CD4-positive, alpha-beta T cell treated with Interferon gamma for 1 hour (primary cell): ENCODE measurements at regions not wholly inside any gene's neighbourhood (a gene's known extent, or its start where the extent isn't known, plus 50 kb on each side); places are given as distances from the start of the nearest gene placed in this dataset.
"Not testable (repeated sequence)": the region's sequence is repeated elsewhere in the genome, so short reads cannot be mapped to it uniquely, and the experiment has no call there.

Experiments
- DNase-seq: peaks from one replicate; pipeline ENCODE4 v3.0.0-alpha.2; 2020

- no peak for DNase-seq
Measured at GRCh38 chr20:47870475-47870874, 85.2 kb upstream of the SULF2 start.

- DNase-seq = no peak
Measured at GRCh38 chr20:47868744-47869143, 83.5 kb upstream of the SULF2 start.

- no peak for DNase-seq
Measured at GRCh38 chr20:47868236-47868635, 83.0 kb upstream of the SULF2 start.

- no peak for DNase-seq
Measured at GRCh38 chr20:47867831-47868230, 82.5 kb upstream of the SULF2 start.

DNA sequence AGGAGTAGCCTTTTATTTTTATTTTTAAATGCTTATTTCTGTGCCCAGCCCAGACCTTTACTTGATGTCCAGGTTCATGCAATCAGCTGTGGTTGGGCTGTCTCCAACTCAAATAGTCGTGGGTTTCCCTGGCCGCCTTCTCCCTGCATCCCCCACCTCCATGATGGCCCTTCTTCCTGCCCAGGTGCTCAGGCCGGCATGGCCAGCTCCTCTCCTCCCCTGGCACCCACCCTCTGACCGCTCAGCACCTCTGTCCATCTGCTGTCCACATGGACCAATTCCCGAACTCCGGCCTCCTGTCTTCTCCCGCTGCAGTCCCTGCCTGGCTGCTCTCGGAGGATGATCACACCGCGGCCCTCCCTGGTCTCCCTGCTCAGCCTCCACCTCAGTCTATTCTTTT lies 81.2 kb upstream of the SULF2 start:
- DNase-seq = no peak

GRCh38 chr20:47865912-47866311 lies 80.6 kb upstream of the SULF2 start:
- DNase-seq = no peak

DNA sequence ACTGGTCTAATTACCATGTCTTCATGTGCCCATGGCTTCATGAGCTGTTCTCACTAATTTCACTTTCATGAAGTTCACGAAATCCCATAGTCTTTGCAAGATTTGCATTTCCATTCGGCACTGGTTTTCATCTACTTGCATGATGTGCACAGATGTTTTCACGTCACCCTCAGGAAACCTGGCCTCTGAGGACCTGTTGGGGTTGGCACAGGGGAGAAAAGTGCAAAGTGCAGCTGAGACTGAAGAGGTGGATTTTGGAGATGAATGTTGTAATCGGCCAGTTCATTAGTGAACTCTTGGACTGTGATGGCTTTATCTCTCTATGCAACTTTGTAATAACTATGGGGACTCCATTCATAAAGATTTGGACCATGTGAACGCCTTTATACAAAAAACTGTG lies 80.2 kb upstream of the SULF2 start:
- no peak for DNase-seq

GRCh38 chr20:47863981-47864380 lies 78.7 kb upstream of the SULF2 start:
- no peak for DNase-seq

- DNase-seq = no peak
Measured at GRCh38 chr20:47863315-47863965, 78.2 kb upstream of the SULF2 start.

- DNase-seq = no peak
Measured at GRCh38 chr20:47862574-47863240, 77.4 kb upstream of the SULF2 start.

DNA sequence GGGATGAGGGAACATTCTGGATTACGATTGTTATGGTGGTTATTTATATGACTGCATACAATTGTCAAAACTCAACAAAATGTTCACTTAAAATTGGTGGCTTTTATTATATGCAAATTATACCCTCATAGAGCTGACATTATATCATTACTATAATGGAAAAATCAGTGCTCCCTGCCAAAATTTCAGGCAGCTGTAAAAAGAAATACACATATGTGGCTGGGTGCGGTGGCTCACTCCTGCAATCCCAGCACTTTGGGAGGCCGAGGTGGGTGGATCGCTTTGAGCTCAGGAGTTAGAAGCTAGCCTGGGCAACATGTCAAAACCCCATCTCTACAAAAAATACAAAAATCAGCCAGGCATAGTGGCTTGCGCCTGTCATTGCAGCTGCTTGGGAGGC lies 75.8 kb upstream of the SULF2 start:
- no peak for DNase-seq

DNA sequence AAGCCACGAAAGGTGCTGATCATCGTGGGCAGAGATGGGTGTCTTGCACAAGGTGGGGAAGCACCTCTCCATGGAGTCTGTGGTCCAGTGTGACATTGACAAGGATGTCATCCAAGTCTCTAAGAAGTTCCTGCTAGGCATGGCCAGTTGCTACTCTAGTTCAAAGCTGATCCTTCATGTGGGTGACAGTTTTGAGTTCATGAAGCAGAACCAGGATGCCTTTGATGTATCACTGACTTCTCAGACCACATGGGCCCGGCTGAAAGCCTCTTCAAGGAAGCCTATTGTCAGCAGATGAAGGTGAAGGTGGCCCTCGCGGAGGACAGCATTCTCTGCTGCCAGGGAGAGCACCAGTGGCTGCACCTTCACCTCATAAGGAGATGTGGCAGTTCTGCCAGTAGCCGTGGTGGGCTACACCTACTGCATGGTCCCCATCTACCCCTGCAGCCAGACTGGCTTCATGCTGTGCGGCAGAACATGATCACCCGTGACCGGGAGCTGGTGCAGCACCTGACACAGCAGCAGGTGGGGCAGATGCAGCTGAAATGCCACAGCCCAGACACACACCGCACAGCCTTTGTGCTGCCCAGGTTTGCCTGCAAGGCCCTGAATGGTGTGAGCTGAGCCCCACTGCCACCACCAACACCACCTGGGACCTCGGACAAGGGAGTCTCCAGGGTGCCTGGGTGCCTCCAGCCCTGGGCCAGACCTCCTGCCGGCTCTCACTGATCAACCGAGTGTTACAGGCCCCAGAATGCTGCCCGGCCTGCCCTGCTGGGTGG lies 75.0 kb upstream of the SULF2 start:
- DNase-seq = no peak

DNA sequence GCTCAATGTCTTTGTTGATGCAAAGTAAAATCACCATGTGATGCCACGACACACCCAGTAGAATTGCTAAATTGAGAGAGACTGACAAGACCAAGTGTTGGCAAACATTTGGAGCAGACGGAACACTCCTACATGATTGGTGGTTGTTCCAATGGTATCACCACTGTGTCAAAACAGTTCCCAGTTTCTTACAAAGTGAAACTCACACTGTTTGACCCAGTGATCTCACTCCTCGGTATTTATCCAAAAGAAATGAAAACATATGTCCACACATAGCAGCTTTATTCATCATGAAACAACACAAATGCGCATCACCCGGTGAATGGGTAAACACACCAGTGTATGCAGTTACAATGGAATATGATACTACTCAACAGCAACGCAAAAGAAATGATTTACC lies 74.0 kb upstream of the SULF2 start:
- DNase-seq = no peak

DNA sequence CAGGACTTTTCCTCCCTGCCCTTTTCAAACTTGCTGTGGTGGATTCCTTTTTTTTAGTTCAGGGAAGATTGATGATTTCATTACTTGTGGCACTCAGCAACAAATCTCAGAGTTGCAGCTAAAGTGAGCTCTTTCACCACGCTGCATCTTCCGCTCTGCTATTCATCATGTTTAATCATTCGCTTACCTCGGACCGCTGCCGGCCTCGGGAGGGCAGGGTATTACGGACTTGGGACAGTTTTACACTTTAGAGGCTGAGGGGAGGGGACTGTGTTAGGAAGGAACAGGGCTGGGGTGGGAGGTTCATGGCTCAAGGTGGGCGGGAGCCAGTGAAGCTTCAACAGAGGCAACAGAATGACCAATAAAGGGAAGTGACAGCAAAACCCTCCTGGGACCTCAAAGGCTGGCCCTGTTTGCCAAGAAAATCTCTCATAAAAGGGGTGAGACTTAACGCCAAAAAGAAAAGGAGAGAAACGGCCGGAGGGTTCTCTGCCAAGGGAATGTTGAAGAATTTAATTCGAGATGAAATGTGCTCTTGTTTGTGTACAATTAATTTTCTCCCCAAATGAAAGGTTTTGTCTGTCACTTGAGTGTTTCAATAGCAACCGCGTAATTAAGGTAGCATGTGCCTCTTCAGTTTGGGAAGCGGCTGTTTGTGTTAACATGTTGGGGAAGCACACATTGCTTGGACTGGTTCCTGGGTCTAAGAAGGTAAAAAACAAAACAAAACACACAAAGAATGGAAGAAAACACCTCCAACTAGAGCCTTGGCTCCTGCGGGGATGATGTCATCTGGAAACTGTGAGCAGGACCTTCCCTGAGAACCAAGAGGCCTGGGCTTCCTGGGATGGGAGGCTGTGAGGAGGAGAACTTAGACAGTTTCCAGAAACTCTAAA lies 72.5 kb upstream of the SULF2 start:
- no peak for DNase-seq

GRCh38 chr20:47857187-47857568 lies 71.9 kb upstream of the SULF2 start:
- no peak for DNase-seq

- DNase-seq = no peak
Measured at GRCh38 chr20:47855799-47856198, 70.5 kb upstream of the SULF2 start.

- no peak for DNase-seq
Measured at GRCh38 chr20:47854687-47855212, 69.5 kb upstream of the SULF2 start.

- no peak for DNase-seq
Measured at GRCh38 chr20:47851774-47852173, 66.5 kb upstream of the SULF2 start.

DNA sequence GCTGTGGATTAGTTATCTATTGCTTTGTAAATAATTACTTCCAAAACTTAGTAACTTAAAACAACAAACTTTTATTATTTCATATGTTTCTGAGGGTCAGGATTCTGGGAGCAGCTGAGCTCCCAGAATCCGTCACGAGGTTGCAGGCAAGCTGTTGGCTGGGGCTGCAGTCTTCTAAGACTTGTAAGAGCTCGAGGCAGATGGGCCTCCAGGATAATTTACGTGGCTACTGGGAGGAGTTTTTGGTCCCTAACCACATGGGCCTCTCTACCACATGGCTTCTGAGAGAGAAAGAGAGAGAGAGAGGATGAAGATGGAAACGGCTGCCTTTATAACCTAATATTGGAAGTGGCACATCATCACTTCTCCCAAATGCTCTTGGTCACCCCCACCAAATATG lies 64.9 kb upstream of the SULF2 start:
- no peak for DNase-seq

DNA sequence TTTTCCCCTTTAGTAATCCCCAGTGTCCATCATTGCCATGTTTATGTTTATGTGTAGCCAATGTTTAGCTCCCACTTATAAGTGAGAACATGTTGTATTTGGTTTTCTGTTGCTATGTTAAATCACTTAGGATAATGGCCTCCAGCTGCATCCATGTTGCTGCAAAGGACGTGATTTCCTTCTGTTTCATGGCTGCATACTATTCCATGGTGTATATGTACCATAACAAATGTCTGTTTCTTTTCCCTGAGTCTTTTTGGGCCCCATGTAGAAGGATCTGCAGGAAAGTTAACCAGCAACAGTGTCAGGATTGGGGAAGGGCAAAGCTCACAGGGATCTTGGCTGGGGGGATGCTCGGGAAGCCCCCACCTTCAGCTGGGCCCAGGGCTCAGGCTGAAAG lies 64.3 kb upstream of the SULF2 start:
- DNase-seq = no peak

- DNase-seq = no peak
Measured at GRCh38 chr20:47849006-47849405, 63.7 kb upstream of the SULF2 start.

- DNase-seq = not testable (repeated sequence)
Measured at GRCh38 chr20:47848534-47848933, 63.3 kb upstream of the SULF2 start.
